Endothelial cell of umbilical vein (primary cell): ENCODE measurements at regions not wholly inside any gene's neighbourhood (a gene's known extent, or its start where the extent isn't known, plus 50 kb on each side); places are given as distances from the start of the nearest gene placed in this dataset.
"Not testable (repeated sequence)": the region's sequence is repeated elsewhere in the genome, so short reads cannot be mapped to it uniquely, and the experiment has no call there.

Source experiments
- BruUV-seq: library from RNA; stranded (reverse); fragments of 400-500 nt; replicated peaks from 2 replicates; lab custom pipeline; 2021; lab: Mats Ljungman, UMichigan
- CTCF ChIA-PET: fragments of 300-600, 350-600 bp; sonication (Branson Sonifier 250); formaldehyde crosslinking; loops from one replicate; lab custom pipeline; 2021; ENCODE audit warnings: antibody characterized with exemption, inconsistent platforms; lab: Charles Lee
- POLR2A ChIA-PET: fragments of 300-600, 350-600 bp; sonication (Branson Sonifier 250); formaldehyde crosslinking; loops from one replicate; lab custom pipeline; 2021; ENCODE audit warnings: antibody characterized with exemption, inconsistent platforms; lab: Charles Lee
- DNase-seq: peaks from one replicate; pipeline ENCODE4 v3.0.0-alpha.2; 2011; ENCODE audit warnings: low read depth, low spot score
- FAIRE-seq: peaks from 2 replicates; lab custom pipeline; 2011; peaks lifted over from hg19 to GRCh38; lab: Jason Lieb, UNC
- H2AFZ ChIP-seq: 2 replicates; pipeline ENCODE4 v1.6.0; 2012; ENCODE audit warnings: low read depth, low read length, control low read depth, inconsistent platforms
- H3K27ac ChIP-seq: 2 replicates; pipeline ENCODE4 v1.5.1; 2011; ENCODE audit warnings: low read depth, mild to moderate bottlenecking, control low read depth, low read length, moderate library complexity; ENCODE audit not compliant: insufficient read depth
- H3K27me3 ChIP-seq, 2 experiments: 2 replicates each; pipeline versions ENCODE4 v1.6.0 to v1.6.1; 2011; ENCODE audit warnings: low read length in 2 of 2, mixed read lengths in 1 of 2; ENCODE audit not compliant: control insufficient read depth in 2 of 2, insufficient read depth in 2 of 2
- H3K36me3 ChIP-seq, 2 experiments: 2 replicates in 1 of 2; 3 replicates in 1 of 2; pipeline ENCODE4 v1.5.1; 2011; ENCODE audit warnings: low read length in 2 of 2, mild to moderate bottlenecking in 1 of 2, moderate library complexity in 1 of 2; ENCODE audit not compliant: control insufficient read depth in 2 of 2, insufficient read depth in 2 of 2; ENCODE audit errors: extremely low read depth in 1 of 2
- H3K4me1 ChIP-seq: 3 replicates; pipeline ENCODE4 v1.5.1; 2011; ENCODE audit warnings: mild to moderate bottlenecking, low read length; ENCODE audit not compliant: control insufficient read depth, insufficient read depth; ENCODE audit errors: extremely low read depth
- H3K4me2 ChIP-seq: 2 replicates; pipeline ENCODE4 v1.6.1; 2011; ENCODE audit warnings: low read length, control low read depth, mixed read lengths; ENCODE audit not compliant: insufficient read depth
- H3K4me3 ChIP-seq, 3 experiments: fragments of 200-600 bp in 1 of 3; sonication (generic), shearing (Covaris generic) in 1 of 3; replicated peaks in 1 of 3; 2 replicates each; pipeline ENCODE4 v1.5.1; 2011 to 2016; ENCODE audit warnings: control low read depth in 3 of 3, low read length in 3 of 3, mild to moderate bottlenecking in 2 of 3, inconsistent platforms in 1 of 3, low read depth in 1 of 3, moderate library complexity in 1 of 3; ENCODE audit not compliant: insufficient read depth in 1 of 3
- H3K79me2 ChIP-seq: 2 replicates; pipeline ENCODE4 v1.6.0; 2012; ENCODE audit warnings: low read length, inconsistent platforms; ENCODE audit not compliant: control insufficient read depth, insufficient read depth
- H3K9ac ChIP-seq: replicated peaks from 2 replicates; pipeline ENCODE3; 2011; ENCODE audit warnings: low read length, control low read depth; ENCODE audit not compliant: insufficient read depth; ENCODE audit errors: extremely low read depth
- H3K9me1 ChIP-seq: replicated peaks from 3 replicates; pipeline ENCODE4 v1.6.0; 2011; ENCODE audit warnings: mild to moderate bottlenecking, low read length; ENCODE audit not compliant: control insufficient read depth, insufficient read depth; ENCODE audit errors: extremely low read depth
- H3K9me3 ChIP-seq: replicated peaks from 2 replicates; pipeline ENCODE4 v1.5.1; 2012; ENCODE audit warnings: low read length, inconsistent platforms; ENCODE audit not compliant: control insufficient read depth, insufficient read depth
- H4K20me1 ChIP-seq: replicated peaks from 2 replicates; pipeline ENCODE3; 2011; ENCODE audit warnings: mild to moderate bottlenecking, low read length; ENCODE audit not compliant: control insufficient read depth, insufficient read depth; ENCODE audit errors: extremely low read depth
- CTCF ChIP-seq, 2 donors: IDR thresholded peaks; 1 replicate in 1 of 2; 2 replicates in 1 of 2; pipeline ENCODE4 v1.5.1; 2011; ENCODE audit warnings: low read length in 2 of 2, mild to moderate bottlenecking in 2 of 2, moderate library complexity in 2 of 2, control low read depth in 1 of 2, inconsistent platforms in 1 of 2, low read depth in 1 of 2; ENCODE audit not compliant: insufficient read depth in 1 of 2; ENCODE audit errors: extremely low read depth in 1 of 2
- EZH2 ChIP-seq: IDR thresholded peaks from 2 replicates; pipeline ENCODE4 v1.6.1; 2012; ENCODE audit warnings: borderline replicate concordance, low read depth, mild to moderate bottlenecking, moderate library complexity, low read length, inconsistent platforms; ENCODE audit not compliant: severe bottlenecking
- FOS ChIP-seq: IDR thresholded peaks from 2 replicates; pipeline ENCODE4 v1.6.1; 2011; ENCODE audit warnings: mild to moderate bottlenecking, low read length, moderate library complexity, borderline replicate concordance; ENCODE audit not compliant: insufficient read depth
- GATA2 ChIP-seq: IDR thresholded peaks from 2 replicates; pipeline ENCODE4 v1.7.0; 2011; ENCODE audit warnings: low read depth, mild to moderate bottlenecking, moderate library complexity, mixed read lengths, low read length; ENCODE audit not compliant: insufficient read length, insufficient read depth
- JUN ChIP-seq: IDR thresholded peaks from 2 replicates; pipeline ENCODE4 v1.6.1; 2011; ENCODE audit warnings: borderline replicate concordance, low read depth; ENCODE audit not compliant: insufficient read length, insufficient read depth
- MAX ChIP-seq: IDR thresholded peaks from 2 replicates; pipeline ENCODE4 v1.6.1; 2011; ENCODE audit not compliant: insufficient read depth, insufficient read length
- MYC ChIP-seq: IDR thresholded peaks from one replicate; pipeline ENCODE4 v1.6.1; 2011; ENCODE audit warnings: mild to moderate bottlenecking, low read depth, low read length
- POLR2A ChIP-seq: IDR thresholded peaks from 2 replicates; pipeline ENCODE4 v1.6.1; 2012; ENCODE audit warnings: low read depth, mild to moderate bottlenecking, control low read depth, low read length
- POLR2AphosphoS5 ChIP-seq: IDR thresholded peaks from 2 replicates; pipeline ENCODE4 v1.6.1; 2012; ENCODE audit warnings: low read depth, mild to moderate bottlenecking, control low read depth, low read length, moderate library complexity; ENCODE audit not compliant: insufficient read depth
- dilution Hi-C: fragments of 300-500 bp; cut with MboI; formaldehyde crosslinking; loops from one replicate; pipeline ENCODE4 v1.15.0; 2019; ENCODE audit warnings: low sequenced_read_pairs; ENCODE audit not compliant: extremely low pct_ligation_motif_present
- intact Hi-C: fragments of 100-400 bp; cut with micrococcal nuclease; formaldehyde crosslinking; loops from one replicate; pipeline ENCODE4 v1.10.0; 2022

GRCh38 chr16:87123356-87124001 is 193.7 kb downstream of the C16orf95 start:
- CTCF ChIA-PET = no interaction called here
- H3K9ac ChIP-seq = no peak overlapping the region
- no peaks in the 10 kb centered on the region for H3K79me2 ChIP-seq
- H3K4me2 ChIP-seq = no peak overlapping the region
- H4K20me1 ChIP-seq = no peaks in the 10 kb centered on the region
- H2AFZ ChIP-seq = no peak overlapping the region
- dilution Hi-C loops (no loop called here), intact Hi-C loops (no loop called here)
- no peak overlapping the region for H3K27ac ChIP-seq
- no TSS peak for BruUV-seq
- no peak for DNase-seq
- H3K36me3 ChIP-seq = no peaks in the 10 kb centered on the region
- POLR2A ChIA-PET = no interaction called here
- no peaks in the 10 kb centered on the region for H3K4me1 ChIP-seq
- no peaks in the 10 kb centered on the region for H3K9me1 ChIP-seq
- no peaks in the 10 kb centered on the region for H3K9me3 ChIP-seq
- no peak overlapping the region for H3K4me3 ChIP-seq
- H3K27me3 ChIP-seq = peaks cover 0 to 1% of the 10 kb centered on the region in 2 experiments
- no peak for FAIRE-seq
- TF ChIP-seq POLR2AphosphoS5 = no peak
- TF ChIP-seq POLR2A = no peak
- TF ChIP-seq EZH2 = no peak
- no peak for TF ChIP-seq MYC
- no peak for TF ChIP-seq CTCF (IDR thresholded peaks at IDR 0.05; ENCODE audit: extremely low read depth in 1 of 2, insufficient read depth in 1 of 2, low read depth in 1 of 2, low read length in 2 of 2)
- no peak for TF ChIP-seq GATA2
- TF ChIP-seq MAX = no peak
- no peak for TF ChIP-seq FOS
- TF ChIP-seq JUN = no peak

DNA sequence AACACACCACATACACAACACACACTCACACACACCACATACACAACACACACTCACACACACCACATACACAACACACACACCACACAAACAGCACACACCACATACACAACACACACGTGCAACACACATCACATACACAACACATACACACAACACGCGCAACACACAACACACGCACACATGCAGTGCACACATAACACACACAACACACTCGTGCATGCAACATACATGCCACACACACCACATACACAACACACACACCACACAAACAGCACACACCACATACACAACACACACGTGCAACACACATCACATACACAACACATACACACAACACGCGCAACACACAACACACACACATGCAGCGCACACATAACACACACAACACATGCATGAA is 192.8 kb downstream of the C16orf95 start:
- peak; percentile 73 for FAIRE-seq
- H2AFZ ChIP-seq, CTCF ChIA-PET, H3K4me2 ChIP-seq, DNase-seq, dilution Hi-C loops, H3K9me3 ChIP-seq, H3K9ac ChIP-seq, intact Hi-C loops, H3K36me3 ChIP-seq, POLR2A ChIA-PET, H3K4me1 ChIP-seq, H3K27me3 ChIP-seq, H3K9me1 ChIP-seq, H3K79me2 ChIP-seq, H3K27ac ChIP-seq, BruUV-seq, H4K20me1 ChIP-seq, H3K4me3 ChIP-seq: not testable (repeated sequence)
